Neuronal stem cell (in vitro differentiated cells): ENCODE measurements at regions not wholly inside any gene's neighbourhood (a gene's known extent, or its start where the extent isn't known, plus 50 kb on each side); places are given as distances from the start of the nearest gene placed in this dataset.

Source experiments
- DNase-seq: peaks from one replicate; pipeline ENCODE4 v3.0.0-alpha.2; 2013; ENCODE audit warnings: low spot score
- H2AFZ ChIP-seq: one replicate; pipeline ENCODE4 v1.6.1; 2013; ENCODE audit warnings: mild to moderate bottlenecking, low read length, inconsistent platforms
- H2AK5ac ChIP-seq: 2 replicates; pipeline ENCODE4 v1.6.1; 2013; ENCODE audit warnings: low read depth, mild to moderate bottlenecking, inconsistent platforms, low read length, moderate library complexity, mixed read lengths
- H2BK120ac ChIP-seq: 2 replicates; pipeline ENCODE4 v1.6.1; 2013; ENCODE audit warnings: low read depth, mild to moderate bottlenecking, inconsistent platforms, low read length, moderate library complexity, mixed read lengths
- H2BK12ac ChIP-seq: one replicate; pipeline ENCODE4 v1.6.1; 2013; ENCODE audit warnings: low read length, inconsistent platforms
- H2BK15ac ChIP-seq: 2 replicates; pipeline ENCODE4 v1.6.1; 2013; ENCODE audit warnings: mild to moderate bottlenecking, low read length, inconsistent platforms, mixed read lengths
- H2BK5ac ChIP-seq: one replicate; pipeline ENCODE4 v1.6.1; 2013; ENCODE audit warnings: inconsistent platforms, mild to moderate bottlenecking, low read length, moderate library complexity
- H3K14ac ChIP-seq: one replicate; pipeline ENCODE4 v1.6.1; 2013; ENCODE audit warnings: low read length, inconsistent platforms
- H3K18ac ChIP-seq: 2 replicates; pipeline ENCODE4 v1.6.1; 2013; ENCODE audit warnings: low read length, inconsistent platforms
- H3K23ac ChIP-seq: 2 replicates; pipeline ENCODE4 v1.6.1; 2013; ENCODE audit warnings: low read depth, mild to moderate bottlenecking, mixed read lengths, low read length, inconsistent platforms; ENCODE audit not compliant: poor library complexity
- H3K27ac ChIP-seq: replicated peaks from 3 replicates; pipeline ENCODE4 v1.5.1; 2013; ENCODE audit warnings: low read length, inconsistent platforms
- H3K27me3 ChIP-seq, 3 experiments: 2 replicates each; pipeline ENCODE4 v1.6.1; 2013; ENCODE audit warnings: low read length in 3 of 3, mild to moderate bottlenecking in 2 of 3, inconsistent platforms in 1 of 3, low read depth in 1 of 3, mixed read lengths in 1 of 3, moderate library complexity in 1 of 3; ENCODE audit not compliant: control insufficient read depth in 3 of 3, insufficient read depth in 3 of 3
- H3K36me3 ChIP-seq, 2 donors: replicated peaks in 1 of 2; 2 replicates each; pipeline ENCODE4 v1.6.1; 2013; ENCODE audit warnings: low read length in 2 of 2; ENCODE audit not compliant: control insufficient read depth in 2 of 2, insufficient read depth in 2 of 2
- H3K4ac ChIP-seq: 2 replicates; pipeline ENCODE4 v1.6.1; 2013; ENCODE audit warnings: inconsistent platforms, mild to moderate bottlenecking, low read length, moderate library complexity
- H3K4me1 ChIP-seq, 2 donors: 1 replicate in 1 of 2; 2 replicates in 1 of 2; pipeline ENCODE4 v1.6.1; 2013; ENCODE audit warnings: low read length in 2 of 2, low read depth in 1 of 2; ENCODE audit not compliant: control insufficient read depth in 2 of 2, insufficient read depth in 1 of 2
- H3K4me2 ChIP-seq: one replicate; pipeline ENCODE4 v1.6.1; 2013; ENCODE audit warnings: mild to moderate bottlenecking, low read length, inconsistent platforms; ENCODE audit not compliant: insufficient read depth, poor library complexity, severe bottlenecking
- H3K4me3 ChIP-seq, 2 donors: 2 replicates each; pipeline ENCODE4 v1.5.1; 2013; ENCODE audit warnings: low read length in 2 of 2, mild to moderate bottlenecking in 2 of 2, inconsistent platforms in 1 of 2, moderate library complexity in 1 of 2
- H3K79me1 ChIP-seq: one replicate; pipeline ENCODE4 v1.6.1; 2013; ENCODE audit warnings: low read depth, mild to moderate bottlenecking, inconsistent platforms, low read length, moderate library complexity
- H3K9ac ChIP-seq: one replicate; pipeline ENCODE4 v1.6.1; 2013; ENCODE audit warnings: mild to moderate bottlenecking, low read depth, low read length, inconsistent platforms; ENCODE audit not compliant: poor library complexity
- H3K9me3 ChIP-seq, 2 donors: replicated peaks in 1 of 2; 2 replicates each; pipeline versions ENCODE3 to v1.6.1; 2013; ENCODE audit warnings: low read length in 2 of 2, mild to moderate bottlenecking in 2 of 2, inconsistent platforms in 1 of 2, low read depth in 1 of 2, mixed read lengths in 1 of 2, moderate library complexity in 1 of 2; ENCODE audit not compliant: control insufficient read depth in 2 of 2, insufficient read depth in 1 of 2
- H4K8ac ChIP-seq: one replicate; pipeline ENCODE4 v1.6.1; 2013; ENCODE audit warnings: low read depth, mild to moderate bottlenecking, inconsistent platforms, low read length, moderate library complexity
- H4K91ac ChIP-seq: one replicate; pipeline ENCODE4 v1.6.1; 2013; ENCODE audit warnings: low read length, low read depth, mild to moderate bottlenecking, inconsistent platforms; ENCODE audit not compliant: poor library complexity
- WGBS, 2 donors: extraction: QIAGEN DNeasy Blood & Tissue Kit; methylation state at CpG; one replicate each; pipeline ENCODE4 v1.1.7; 2013; ENCODE audit warnings: missing lambda C conversion rate in 2 of 2, mixed read lengths in 1 of 2; ENCODE audit not compliant: insufficient read length in 2 of 2, insufficient replicate concordance in 1 of 2; ENCODE audit errors: extremely low coverage in 2 of 2; 5-methylcytosine and 5-hydroxymethylcytosine counted together

DNA sequence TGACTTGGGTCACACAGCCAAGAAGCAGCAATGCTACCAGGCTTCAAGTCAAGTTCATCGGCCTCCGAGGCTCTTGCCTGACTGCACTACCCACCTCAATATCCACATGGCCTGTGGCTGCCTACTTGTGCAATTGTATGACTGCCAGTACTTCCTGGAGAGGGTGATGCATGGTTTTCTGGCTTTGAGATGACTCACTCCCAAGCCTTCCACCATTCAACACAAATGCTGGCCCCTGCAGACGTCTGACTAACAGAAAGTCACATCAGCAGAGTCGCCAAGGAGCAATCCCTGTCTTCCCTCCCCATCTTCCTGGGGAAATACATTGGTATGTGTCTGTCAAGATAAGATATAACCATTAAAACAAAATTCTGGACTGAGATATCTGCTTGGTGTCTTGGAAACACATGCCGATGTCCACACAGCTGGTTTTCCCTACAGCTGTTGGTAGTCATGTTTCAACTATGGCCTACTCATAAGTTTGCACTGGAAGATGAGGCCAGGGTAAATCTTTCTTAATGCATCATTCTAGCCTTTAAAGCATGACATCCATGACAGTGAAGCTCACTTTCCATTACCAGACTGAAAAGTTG is 79.6 kb upstream of the SPATA12 start:
- H3K23ac ChIP-seq: no peak overlapping the region
- H3K4me2 ChIP-seq: no peak overlapping the region
- no peak overlapping the region for H2BK15ac ChIP-seq
- H2BK120ac ChIP-seq: no peak overlapping the region
- WGBS, 2 donors: no CpG with 5 or more reads among the region's 5 CpGs
- no peaks in the 10 kb centered on the region for H3K79me1 ChIP-seq
- H4K91ac ChIP-seq: no peak overlapping the region
- no peak overlapping the region for H2AFZ ChIP-seq
- no peaks in the 10 kb centered on the region for H3K9me3 ChIP-seq
- H3K4me1 ChIP-seq: peaks cover 0 to 11% of the 10 kb centered on the region in 2 donors
- no peak overlapping the region for H2BK12ac ChIP-seq
- no peak for DNase-seq
- no peak overlapping the region for H2AK5ac ChIP-seq
- no peak overlapping the region for H3K27ac ChIP-seq
- H4K8ac ChIP-seq: no peak overlapping the region
- H3K14ac ChIP-seq: no peak overlapping the region
- no peaks in the 10 kb centered on the region for H3K36me3 ChIP-seq
- no peak overlapping the region for H3K4me3 ChIP-seq
- no peak overlapping the region for H3K9ac ChIP-seq
- no peaks in the 10 kb centered on the region for H3K27me3 ChIP-seq
- H2BK5ac ChIP-seq: no peak overlapping the region
- no peak overlapping the region for H3K18ac ChIP-seq
- no peak overlapping the region for H3K4ac ChIP-seq

DNA sequence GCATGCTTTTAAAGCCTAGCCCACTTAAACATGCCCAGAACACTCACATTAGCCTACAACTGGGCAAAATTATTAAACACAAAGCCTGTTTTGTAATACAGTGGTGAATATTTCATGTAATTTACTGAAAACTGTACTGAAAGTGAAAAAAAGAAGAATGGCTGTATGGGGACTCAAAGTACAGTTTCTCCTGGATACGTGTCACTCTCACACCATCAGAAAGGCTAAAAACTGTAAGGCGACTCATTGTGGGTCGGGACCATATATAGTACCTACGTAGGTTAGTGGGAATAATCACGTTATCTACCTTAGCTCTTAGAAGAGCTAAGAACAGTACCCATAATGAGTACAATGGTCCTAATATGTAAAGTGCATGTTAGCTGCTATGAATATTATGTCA is 80.2 kb upstream of the SPATA12 start:
- Histone ChIP-seq H2AK5ac (no peak overlapping the region), H2BK15ac (no peak overlapping the region), H3K4me1 (peaks cover 0 to 11% of the 10 kb centered on the region in 2 donors), H3K4me2 (no peak overlapping the region), H3K9ac (no peak overlapping the region), H2AFZ (no peak overlapping the region), H3K27me3 (no peaks in the 10 kb centered on the region), H3K4ac (no peak overlapping the region), H3K4me3 (no peak overlapping the region), H4K8ac (no peak overlapping the region), H3K14ac (no peak overlapping the region), H2BK5ac (no peak overlapping the region), H3K36me3 (no peaks in the 10 kb centered on the region), H2BK12ac (no peak overlapping the region), H3K27ac (no peak overlapping the region), H3K18ac (no peak overlapping the region), H4K91ac (no peak overlapping the region), H3K9me3 (no peaks in the 10 kb centered on the region), H2BK120ac (no peak overlapping the region), H3K23ac (no peak overlapping the region), H3K79me1 (no peaks in the 10 kb centered on the region)
- no CpG with 5 or more reads among the region's 5 CpGs for WGBS, 2 donors
- DNase-seq: no peak

DNA sequence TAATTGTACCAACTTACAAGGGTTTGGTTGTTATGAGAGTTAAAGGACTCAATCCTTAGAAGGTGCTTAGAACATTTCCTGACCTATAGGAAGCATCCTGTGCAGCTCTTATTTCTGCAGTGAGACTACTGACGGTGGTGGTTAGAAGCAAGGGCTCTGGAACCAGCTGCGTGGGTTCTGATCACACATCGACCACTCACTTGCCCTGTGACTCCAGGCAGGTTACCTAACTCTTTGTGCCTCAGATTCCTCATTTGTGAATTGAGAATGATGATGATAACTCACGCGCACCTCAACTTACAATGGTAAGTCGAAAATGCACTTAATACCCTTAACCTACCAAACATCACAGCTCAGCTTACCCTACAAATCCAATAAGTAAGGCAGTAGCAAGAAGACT is 80.7 kb upstream of the SPATA12 start:
- Histone ChIP-seq H3K4me1 (peaks cover under 1 to 11% of the 10 kb centered on the region in 2 donors), H3K18ac (no peak overlapping the region), H2AK5ac (no peak overlapping the region), H2BK5ac (no peak overlapping the region), H3K27me3 (no peaks in the 10 kb centered on the region), H3K4ac (no peak overlapping the region), H4K91ac (no peak overlapping the region), H2BK120ac (no peak overlapping the region), H3K27ac (no peak overlapping the region), H3K4me2 (no peak overlapping the region), H3K23ac (no peak overlapping the region), H3K14ac (no peak overlapping the region), H3K4me3 (no peak overlapping the region), H2BK12ac (no peak overlapping the region), H2BK15ac (no peak overlapping the region), H2AFZ (no peak overlapping the region), H3K79me1 (no peaks in the 10 kb centered on the region), H4K8ac (no peak overlapping the region), H3K36me3 (no peaks in the 10 kb centered on the region), H3K9ac (no peak overlapping the region), H3K9me3 (no peaks in the 10 kb centered on the region)
- no peak for DNase-seq
- no CpG with 5 or more reads among the region's 6 CpGs for WGBS, 2 donors

DNA sequence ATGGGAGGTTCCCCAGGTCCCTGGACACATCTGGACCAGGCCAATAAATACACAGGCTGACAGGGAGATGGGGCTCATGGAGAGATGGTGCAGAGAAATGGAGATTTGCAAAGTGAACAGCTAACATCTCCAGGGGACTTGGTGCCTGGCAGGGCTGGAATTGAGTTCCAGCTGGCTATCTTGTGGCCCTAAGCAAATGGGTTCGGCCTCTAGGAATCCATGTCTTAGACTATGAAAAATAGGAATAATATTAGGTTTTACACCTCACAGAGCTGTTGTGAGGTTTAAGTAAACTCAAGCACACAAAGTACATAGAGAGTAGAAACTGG is 82.9 kb upstream of the SPATA12 start:
- Histone ChIP-seq H2AFZ (no peak overlapping the region), H3K4me2 (no peak overlapping the region), H3K36me3 (no peaks in the 10 kb centered on the region), H3K4me3 (no peak overlapping the region), H3K9ac (no peak overlapping the region), H4K8ac (no peak overlapping the region), H3K27ac (no peak overlapping the region), H3K14ac (no peak overlapping the region), H3K18ac (no peak overlapping the region), H2BK5ac (no peak overlapping the region), H4K91ac (no peak overlapping the region), H3K4ac (no peak overlapping the region), H3K23ac (no peak overlapping the region), H2BK120ac (no peak overlapping the region), H3K27me3 (no peaks in the 10 kb centered on the region), H3K79me1 (no peaks in the 10 kb centered on the region), H3K4me1 (peaks cover 3 to 14% of the 10 kb centered on the region in 2 donors), H2BK12ac (no peak overlapping the region), H2AK5ac (no peak overlapping the region), H3K9me3 (no peaks in the 10 kb centered on the region), H2BK15ac (no peak overlapping the region)
- no peak for DNase-seq
- no CpG with 5 or more reads among the region's 1 CpG for WGBS, 2 donors
